ENCODE measurements at regions not wholly inside any gene's neighbourhood (a gene's known extent, or its start where the extent isn't known, plus 50 kb on each side); places are given as distances from the start of the nearest gene placed in this dataset.

GRCh38 chr1:67560580-67561255, 124.3 kb upstream of the GADD45A start:
- no peak for DNase-seq

GRCh38 chr1:67561704-67562113, 123.3 kb upstream of the GADD45A start:
- DNase-seq, result peak; percentile 83

GRCh38 chr1:67563684-67564083, 121.3 kb upstream of the GADD45A start:
- DNase-seq, result no peak

- DNase-seq, result no peak
These were observed 120.8 kb upstream of the GADD45A start for GRCh38 chr1:67564193-67564592.

- peak; percentile 44 for DNase-seq
These were observed 118.1 kb upstream of the GADD45A start for GRCh38 chr1:67566803-67567377.

GRCh38 chr1:67570486-67571143, 114.4 kb upstream of the GADD45A start:
- no peak for DNase-seq

GRCh38 chr1:67571406-67571805, 113.6 kb upstream of the GADD45A start:
- DNase-seq, result no peak

GRCh38 chr1:67571901-67572593, 113.0 kb upstream of the GADD45A start:
- no peak for DNase-seq

- peak; percentile 62 for DNase-seq
These were observed 112.3 kb upstream of the GADD45A start for GRCh38 chr1:67572594-67573221.

GRCh38 chr1:67573311-67573872, 111.6 kb upstream of the GADD45A start:
- no peak for DNase-seq

GRCh38 chr1:67574221-67574620, 110.8 kb upstream of the GADD45A start:
- DNase-seq, result no peak

- DNase-seq, result peak; percentile 44
These were observed 109.1 kb upstream of the GADD45A start for GRCh38 chr1:67575861-67576260.

GRCh38 chr1:67576474-67576873, 108.5 kb upstream of the GADD45A start:
- DNase-seq, result no peak

GRCh38 chr1:67577646-67578045, 107.4 kb upstream of the GADD45A start:
- no peak for DNase-seq

GRCh38 chr1:67578397-67579020, 106.5 kb upstream of the GADD45A start:
- DNase-seq, result no peak

- no peak for DNase-seq
These were observed 105.2 kb upstream of the GADD45A start for GRCh38 chr1:67579623-67580394.

GRCh38 chr1:67580691-67581403, 104.2 kb upstream of the GADD45A start:
- peak; percentile 68 for DNase-seq

GRCh38 chr1:67582625-67583461, 102.2 kb upstream of the GADD45A start:
- DNase-seq, result peak; percentile 67

GRCh38 chr1:67583462-67583950, 101.5 kb upstream of the GADD45A start:
- DNase-seq, result peak; percentile 22

Data from tongue (tissue), 1 donor.